ENCODE measurements at regions not wholly inside any gene's neighbourhood (a gene's known extent, or its start where the extent isn't known, plus 50 kb on each side); places are given as distances from the start of the nearest gene placed in this dataset.
"Not testable (repeated sequence)": the region's sequence is repeated elsewhere in the genome, so short reads cannot be mapped to it uniquely, and the experiment has no call there.

DNA sequence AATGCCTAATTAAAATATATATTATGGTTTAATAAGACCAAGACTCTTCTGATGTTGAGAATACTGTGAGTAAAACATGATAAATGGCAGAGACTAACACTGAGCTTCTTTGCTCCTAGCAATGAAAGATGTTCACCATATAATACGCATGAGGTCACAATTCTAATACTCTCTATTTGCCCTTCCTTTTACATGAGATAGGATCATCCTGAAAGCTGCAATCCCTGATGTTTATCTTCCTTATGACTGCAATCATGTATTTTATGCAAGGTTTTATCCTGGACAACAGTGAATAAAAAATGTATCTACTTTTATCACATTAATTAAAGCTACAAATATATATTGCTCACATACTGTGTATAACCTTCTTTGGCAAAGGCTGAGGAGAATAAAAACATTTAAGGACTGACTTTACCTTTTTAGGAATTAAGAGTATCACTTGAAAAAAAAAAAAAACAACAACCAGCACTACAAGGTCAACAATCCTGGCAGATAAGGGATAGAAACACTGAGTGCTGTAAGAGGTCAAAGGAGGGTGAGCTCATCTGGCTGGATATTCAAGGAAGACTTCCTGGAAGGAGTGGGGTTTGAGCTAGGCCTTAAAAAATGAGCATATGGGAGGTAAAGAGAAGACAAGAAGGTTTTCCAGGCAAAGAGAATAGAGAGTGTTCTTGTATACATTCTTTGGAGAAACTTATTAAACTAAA lies 99.9 kb downstream of the AREG start:
- DNase-seq: no peak

DNA sequence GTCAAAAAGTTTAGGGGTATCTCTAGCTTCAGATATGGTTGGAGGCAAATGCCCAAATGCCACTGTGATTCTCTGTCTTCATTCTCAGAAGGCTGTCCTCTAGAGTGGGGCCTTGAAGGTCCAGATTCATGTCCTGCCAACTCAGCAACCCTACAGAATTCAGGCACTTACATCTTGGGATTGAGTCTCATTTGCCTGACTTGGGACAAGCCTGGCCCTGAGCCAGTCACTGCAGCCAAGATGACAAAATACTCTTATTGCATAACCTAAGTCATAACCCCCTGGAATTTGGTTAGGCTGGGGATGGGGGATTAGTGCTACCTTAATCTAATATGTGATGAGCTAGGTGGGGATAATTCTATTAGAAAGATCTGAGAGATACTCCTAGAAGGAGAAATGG lies 100.5 kb downstream of the AREG start:
- no peak for DNase-seq

DNA sequence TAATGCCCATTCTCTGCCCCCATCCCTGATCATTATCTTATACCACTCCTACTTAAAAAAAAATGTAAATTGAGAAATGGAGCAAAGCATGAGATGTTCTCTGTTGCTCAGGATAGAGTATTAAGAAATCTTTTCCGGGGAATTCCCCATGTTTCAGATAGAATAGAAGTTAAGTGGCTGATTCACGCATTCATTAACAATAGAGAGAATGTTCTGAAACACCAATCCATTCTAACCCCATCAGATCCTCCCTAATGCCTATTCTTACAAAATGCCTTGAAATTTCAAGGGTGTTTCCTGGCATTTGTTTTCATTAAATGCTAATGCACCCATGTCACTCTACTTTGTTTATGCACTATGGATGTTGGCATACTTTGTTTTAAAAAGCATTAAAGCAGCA lies 101.1 kb downstream of the AREG start:
- no peak for DNase-seq

- DNase-seq: no peak
These were observed 102.1 kb downstream of the AREG start for GRCh38 chr4:74547042-74547441.

- no peak for DNase-seq
These were observed 103.6 kb downstream of the AREG start for GRCh38 chr4:74548561-74548960.

- DNase-seq: no peak
These were observed 105.0 kb downstream of the AREG start for GRCh38 chr4:74549936-74550335.

GRCh38 chr4:74555231-74555630 lies 110.3 kb downstream of the AREG start:
- DNase-seq: no peak

DNA sequence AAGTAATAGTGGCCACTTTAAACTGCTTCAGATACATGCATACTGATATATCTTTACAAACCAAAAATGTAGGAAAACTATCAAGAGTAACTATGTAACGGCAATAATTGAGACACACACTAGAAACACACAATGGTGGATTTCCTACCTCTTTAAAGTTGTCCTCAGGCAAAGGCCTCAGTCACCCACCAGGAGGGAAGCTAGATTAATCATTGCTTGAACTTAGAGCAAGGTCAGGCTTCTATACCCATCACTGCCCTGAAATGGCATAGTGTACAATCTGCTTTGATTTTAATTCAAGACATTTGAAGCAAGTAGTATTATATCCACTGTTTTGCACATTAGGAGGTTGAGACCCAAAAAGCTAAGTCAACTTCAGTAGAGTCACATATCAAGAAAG lies 110.9 kb downstream of the AREG start:
- no peak for DNase-seq

- no peak for DNase-seq
These were observed 114.9 kb downstream of the AREG start for GRCh38 chr4:74559853-74560252.

- no peak for DNase-seq
These were observed 123.0 kb downstream of the AREG start for GRCh38 chr4:74567981-74568380.

DNA sequence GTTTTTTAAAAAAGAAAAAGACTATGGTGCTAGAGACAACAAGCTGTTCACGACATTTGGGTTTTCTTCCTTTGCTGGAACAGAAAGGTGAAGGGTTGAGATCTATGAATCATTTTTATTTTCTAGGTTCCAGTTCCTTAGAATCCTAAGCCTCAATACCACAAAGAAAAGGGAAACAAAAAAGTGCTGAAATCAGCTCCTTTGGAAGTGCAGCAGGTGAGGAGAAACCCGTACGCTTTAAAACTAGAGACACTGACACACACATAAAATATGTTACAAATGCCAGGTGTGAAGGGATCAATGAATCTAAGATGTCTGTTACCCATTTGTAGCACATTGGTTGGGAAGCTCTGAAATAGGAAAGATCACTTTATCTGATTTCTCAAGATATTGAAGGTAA lies 125.2 kb downstream of the AREG start:
- no peak for DNase-seq

GRCh38 chr4:74578329-74578728 lies 133.4 kb downstream of the AREG start:
- DNase-seq: no peak

DNA sequence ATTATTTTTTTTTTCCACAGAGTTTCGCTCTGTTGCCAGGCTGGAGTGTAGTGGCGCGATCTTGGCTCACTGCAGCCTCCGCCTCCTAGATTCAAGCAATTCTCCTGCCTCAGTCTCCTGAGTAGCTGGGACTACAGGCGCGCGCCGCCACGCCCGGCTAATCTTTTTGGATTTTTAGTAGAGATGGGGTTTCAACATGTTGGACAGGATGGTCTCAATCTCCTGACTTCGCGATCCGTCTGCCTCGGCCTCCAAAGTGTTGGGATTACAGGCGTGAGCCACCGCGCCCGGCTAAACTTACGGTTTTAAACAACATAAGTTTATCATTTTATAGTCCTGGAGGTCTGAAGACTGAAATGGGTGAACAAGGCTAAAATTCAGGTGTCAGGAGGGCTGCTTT lies 133.9 kb downstream of the AREG start:
- DNase-seq: not testable (repeated sequence)

- no peak for DNase-seq
These were observed 138.3 kb downstream of the AREG start for GRCh38 chr4:74583089-74583700.

DNA sequence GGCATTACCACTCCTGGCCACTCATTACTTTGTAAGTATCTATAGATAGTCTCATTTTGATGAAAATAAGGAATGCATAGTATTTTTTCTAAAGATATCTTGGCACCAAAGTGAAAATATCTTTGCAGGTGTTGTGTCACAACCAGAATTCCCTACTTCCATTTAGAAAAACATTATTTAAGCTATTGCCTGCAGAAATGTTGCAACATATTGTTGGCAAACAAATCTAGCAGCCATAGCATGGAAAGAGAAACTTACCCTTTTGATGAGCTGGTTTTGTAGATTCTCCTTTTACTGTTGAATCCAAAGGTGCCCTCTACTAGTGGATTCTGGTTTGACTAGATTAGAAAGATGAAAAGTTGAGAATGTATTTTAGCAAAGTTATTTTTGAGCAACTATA lies 138.8 kb downstream of the AREG start:
- DNase-seq: no peak

GRCh38 chr4:74588350-74588749 lies 143.4 kb downstream of the AREG start:
- DNase-seq: no peak

DNA sequence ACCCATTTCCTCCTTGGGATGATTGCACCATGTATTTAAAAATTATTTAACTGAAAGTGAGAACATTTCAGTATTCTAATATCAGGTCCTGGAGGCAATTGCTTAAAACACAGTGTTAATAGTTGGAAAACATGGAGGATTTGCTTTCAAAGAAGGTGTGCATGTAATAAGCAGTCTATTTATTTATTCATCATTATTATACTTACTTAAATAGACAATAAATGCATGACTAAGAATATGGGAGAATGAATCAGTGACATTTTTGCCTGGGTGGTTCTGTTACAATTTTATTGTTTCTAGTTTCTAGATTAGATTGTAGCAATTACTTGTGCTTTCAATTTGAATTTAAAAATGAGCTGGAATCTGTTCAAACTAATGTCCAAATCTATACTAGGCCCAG lies 145.5 kb downstream of the AREG start:
- DNase-seq: no peak

- peak; percentile 37 to 57 for DNase-seq
These were observed 153.8 kb downstream of the AREG start for GRCh38 chr4:74598611-74599325.

GRCh38 chr4:74603186-74603585 lies 158.2 kb downstream of the AREG start:
- no peak for DNase-seq

DNA sequence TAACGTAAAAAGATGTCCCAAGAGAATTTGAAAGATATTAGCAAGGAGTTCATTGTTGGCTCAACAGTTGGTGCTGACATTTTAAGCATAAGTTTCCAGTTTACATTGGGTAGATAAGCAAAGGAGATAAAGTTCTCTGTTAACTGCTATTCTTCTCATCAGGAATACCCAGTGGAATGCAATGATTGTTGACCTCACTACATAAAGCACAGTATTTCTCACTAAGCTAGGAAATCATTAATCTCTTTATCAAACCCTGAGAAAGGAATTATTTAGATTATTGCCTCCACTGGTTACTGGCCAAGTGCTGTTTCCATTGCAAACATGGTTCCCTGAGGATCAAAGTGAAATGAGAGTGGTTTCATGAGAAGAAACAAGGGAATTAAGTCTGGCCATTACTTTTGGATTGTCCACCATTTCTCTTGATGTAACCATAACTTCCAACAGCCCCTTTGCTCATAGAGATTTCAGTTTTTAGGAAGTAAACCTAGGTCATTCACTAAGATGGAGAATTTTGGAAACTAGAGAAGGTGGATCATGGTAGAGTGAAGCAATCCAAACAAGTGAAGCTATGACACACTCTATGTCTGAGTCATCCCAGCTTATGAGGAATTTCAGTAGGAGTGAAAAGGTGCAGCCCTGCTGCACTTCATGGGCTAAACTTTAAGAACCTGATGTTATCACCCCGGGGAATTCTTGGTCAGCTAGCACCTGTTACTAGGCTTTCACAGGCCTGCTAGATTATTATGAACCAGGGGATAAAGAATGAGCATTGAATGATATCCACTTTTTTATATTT lies 163.4 kb downstream of the AREG start:
- no peak for DNase-seq

DNA sequence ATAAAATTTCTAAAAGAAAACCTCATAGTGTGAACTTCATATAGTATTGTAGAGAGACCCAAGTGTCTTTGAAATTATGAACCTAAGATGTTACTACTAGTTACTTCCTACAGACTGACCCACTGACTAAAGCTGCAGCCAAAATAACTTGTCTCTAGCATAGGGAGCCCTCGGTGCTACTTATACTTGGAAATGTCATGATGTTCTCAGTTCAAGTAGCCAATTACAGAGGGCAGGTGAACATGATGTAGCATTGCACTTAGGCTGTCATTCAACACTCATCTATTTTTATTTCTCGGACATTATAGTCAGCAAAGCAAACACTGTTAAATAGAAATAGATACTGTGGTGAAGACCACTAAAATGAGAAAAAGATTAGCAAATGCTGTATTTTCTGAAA lies 165.6 kb downstream of the AREG start:
- DNase-seq: no peak

DNA sequence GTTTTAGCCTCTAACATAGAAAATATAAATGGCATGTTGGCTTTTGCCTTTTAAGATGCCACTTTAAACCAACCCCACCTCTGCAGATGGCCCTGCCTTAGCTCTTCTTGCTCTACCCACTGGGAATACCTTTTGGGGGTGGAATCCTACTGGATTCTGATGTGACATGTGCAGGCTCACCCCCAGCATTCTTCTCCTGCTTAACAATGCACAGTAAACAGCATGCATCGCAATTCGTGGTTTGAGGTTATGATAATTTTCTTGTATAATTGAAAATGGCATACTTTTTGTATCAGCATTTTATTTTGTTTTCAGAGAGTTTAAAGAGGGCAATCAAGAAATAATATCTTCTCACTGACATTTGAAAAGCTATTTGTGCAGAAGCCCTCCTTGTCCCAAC lies 167.9 kb downstream of the AREG start:
- no peak for DNase-seq

- DNase-seq: no peak
These were observed 168.3 kb downstream of the AREG start for GRCh38 chr4:74613266-74613665.

- no peak for DNase-seq
These were observed 170.5 kb downstream of the AREG start for GRCh38 chr4:74615411-74615810.

Measured in AML-193 (cell line).